ENCODE measurements at regions not wholly inside any gene's neighbourhood (a gene's known extent, or its start where the extent isn't known, plus 50 kb on each side); places are given as distances from the start of the nearest gene placed in this dataset.
"Not testable (repeated sequence)": the region's sequence is repeated elsewhere in the genome, so short reads cannot be mapped to it uniquely, and the experiment has no call there.

GRCh38 chr2:59827677-59828076 is 725.8 kb downstream of the BCL11A start:
- no peaks in the 10 kb centered on the region for H3K4me1 ChIP-seq
- intact Hi-C loops (cut with DNase I) = no loop called here
- H3K36me3 ChIP-seq = no peaks in the 10 kb centered on the region
- no peak overlapping the region for H3K27ac ChIP-seq
- TF ChIP-seq, protein P1, sequence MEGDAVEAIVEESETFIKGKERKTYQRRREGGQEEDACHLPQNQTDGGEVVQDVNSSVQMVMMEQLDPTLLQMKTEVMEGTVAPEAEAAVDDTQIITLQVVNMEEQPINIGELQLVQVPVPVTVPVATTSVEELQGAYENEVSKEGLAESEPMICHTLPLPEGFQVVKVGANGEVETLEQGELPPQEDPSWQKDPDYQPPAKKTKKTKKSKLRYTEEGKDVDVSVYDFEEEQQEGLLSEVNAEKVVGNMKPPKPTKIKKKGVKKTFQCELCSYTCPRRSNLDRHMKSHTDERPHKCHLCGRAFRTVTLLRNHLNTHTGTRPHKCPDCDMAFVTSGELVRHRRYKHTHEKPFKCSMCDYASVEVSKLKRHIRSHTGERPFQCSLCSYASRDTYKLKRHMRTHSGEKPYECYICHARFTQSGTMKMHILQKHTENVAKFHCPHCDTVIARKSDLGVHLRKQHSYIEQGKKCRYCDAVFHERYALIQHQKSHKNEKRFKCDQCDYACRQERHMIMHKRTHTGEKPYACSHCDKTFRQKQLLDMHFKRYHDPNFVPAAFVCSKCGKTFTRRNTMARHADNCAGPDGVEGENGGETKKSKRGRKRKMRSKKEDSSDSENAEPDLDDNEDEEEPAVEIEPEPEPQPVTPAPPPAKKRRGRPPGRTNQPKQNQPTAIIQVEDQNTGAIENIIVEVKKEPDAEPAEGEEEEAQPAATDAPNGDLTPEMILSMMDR (IDR thresholded peaks at IDR 0.05) = no peak
- H3K4me3 ChIP-seq = no peak overlapping the region
- no peak for DNase-seq
- no peaks in the 10 kb centered on the region for H3K9me3 ChIP-seq
- 91 to 92% methylated on average over 5 of the region's 5 CpGs for WGBS, 2 donors
- ATAC-seq = no peak
- H3K27me3 ChIP-seq = no peaks in the 10 kb centered on the region

DNA sequence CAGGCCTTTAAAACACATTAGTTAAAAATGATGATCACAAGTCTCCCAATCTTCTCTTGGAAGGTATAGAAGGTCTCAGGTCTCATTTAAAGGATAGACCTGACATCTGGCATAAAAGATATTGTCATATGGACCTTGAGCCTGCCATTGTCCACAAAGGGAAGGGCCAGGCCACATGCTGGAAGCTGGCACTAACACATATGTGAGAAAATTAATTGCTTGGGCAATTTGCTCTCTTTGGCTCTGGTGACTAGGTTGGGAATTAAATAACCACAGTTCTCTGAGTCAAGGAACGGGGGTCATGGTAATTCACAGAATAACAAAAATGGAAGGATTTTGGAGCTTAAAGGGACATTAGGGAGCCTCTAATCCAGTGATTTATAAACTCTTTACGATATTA is 727.3 kb downstream of the BCL11A start:
- Histone ChIP-seq H3K36me3 (no peaks in the 10 kb centered on the region), H3K27ac (no peak overlapping the region), H3K9me3 (no peaks in the 10 kb centered on the region), H3K27me3 (peaks cover 0 to 4% (median 0%) of the 10 kb centered on the region in 7 donors), H3K4me1 (no peaks in the 10 kb centered on the region), H3K4me3 (no peak overlapping the region)
- DNase-seq (no peak), ATAC-seq (no peak)
- 89 to 92% methylated on average over 2 of the region's 2 CpGs for WGBS, 2 donors
- TF ChIP-seq, protein P1 (IDR thresholded peaks at IDR 0.05) = no peak
- intact Hi-C loops (cut with DNase I) = no loop called here

DNA sequence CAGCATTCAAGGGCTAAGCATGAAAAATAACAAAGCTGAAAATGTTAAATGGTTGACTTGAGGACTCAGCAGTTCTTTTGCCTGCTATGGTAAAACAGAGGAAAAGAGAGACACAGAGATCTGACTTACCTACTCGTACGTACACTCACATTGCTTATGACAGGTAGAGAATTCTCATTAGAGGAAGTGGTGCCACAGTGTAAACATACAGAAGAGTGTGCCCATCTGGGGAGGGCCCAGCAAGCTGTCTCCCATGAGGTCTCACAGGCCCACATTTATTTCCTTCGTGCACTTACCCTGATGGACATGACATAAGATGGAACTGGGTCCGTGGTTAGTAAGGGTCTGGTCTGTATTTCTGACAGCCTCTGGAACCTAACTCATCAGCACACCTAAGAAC is 729.1 kb downstream of the BCL11A start:
- Histone ChIP-seq H3K9me3 (no peaks in the 10 kb centered on the region), H3K27me3 (peaks cover 0 to 4% (median 0%) of the 10 kb centered on the region in 7 donors), H3K4me3 (no peak overlapping the region), H3K4me1 (no peaks in the 10 kb centered on the region), H3K36me3 (no peaks in the 10 kb centered on the region), H3K27ac (no peak overlapping the region)
- intact Hi-C loops (cut with DNase I) = no loop called here
- ATAC-seq (no peak), DNase-seq (no peak)
- WGBS, 2 donors = 67 to 69% methylated on average over 4 of the region's 4 CpGs
- TF ChIP-seq, protein P1 (IDR thresholded peaks at IDR 0.05) = no peak

DNA sequence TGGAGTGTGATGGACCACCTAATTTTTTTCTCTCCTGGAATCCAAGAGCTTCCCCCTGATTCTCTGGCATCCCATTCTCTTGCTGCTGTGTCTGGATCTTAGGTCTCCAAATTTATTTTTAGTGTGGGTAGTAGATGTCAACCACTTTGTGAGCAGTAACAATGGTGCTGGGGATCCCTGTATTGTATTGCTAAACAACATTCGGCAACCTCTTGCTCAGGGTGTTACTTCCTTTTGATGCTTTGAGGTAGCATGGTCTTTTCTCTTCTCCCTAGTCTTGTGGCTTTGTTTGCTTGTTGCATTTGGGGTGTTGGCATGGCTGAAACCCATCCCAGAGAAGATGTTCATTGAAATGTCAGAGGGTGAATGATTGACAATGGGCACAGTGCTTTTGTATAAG is 737.4 kb downstream of the BCL11A start:
- Histone ChIP-seq H3K9me3 (no peaks in the 10 kb centered on the region), H3K36me3 (no peaks in the 10 kb centered on the region), H3K4me1 (no peaks in the 10 kb centered on the region), H3K4me3 (no peak overlapping the region), H3K27me3 (no peaks in the 10 kb centered on the region), H3K27ac (no peak overlapping the region)
- intact Hi-C loops (cut with DNase I) = no loop called here
- ATAC-seq = no peak
- TF ChIP-seq, protein P1 (IDR thresholded peaks at IDR 0.05) = no peak
- DNase-seq = no peak
- WGBS, 2 donors = 73 to 84% methylated on average over 1 of the region's 1 CpG

GRCh38 chr2:59810283-59810682 is 743.2 kb downstream of the BCL11A start:
- H3K9me3 ChIP-seq; ATAC-seq; H3K36me3 ChIP-seq; H3K4me1 ChIP-seq; DNase-seq; H3K27ac ChIP-seq; intact Hi-C loops (cut with DNase I); H3K27me3 ChIP-seq; H3K4me3 ChIP-seq: not testable (repeated sequence)
- WGBS, 2 donors = 82 to 95% methylated on average over 2 of the region's 2 CpGs

Measured in heart right ventricle (tissue), 16 donors.